RCC 7860 (cell line): ENCODE measurements at regions not wholly inside any gene's neighbourhood (a gene's known extent, or its start where the extent isn't known, plus 50 kb on each side); places are given as distances from the start of the nearest gene placed in this dataset.
"Not testable (repeated sequence)": the region's sequence is repeated elsewhere in the genome, so short reads cannot be mapped to it uniquely, and the experiment has no call there.

Experiments used
- DNase-seq: peaks from one replicate; pipeline ENCODE4 v3.0.0-alpha.2; 2015; ENCODE audit warnings: low spot score
- FAIRE-seq: peaks from 2 replicates; lab custom pipeline; 2012; peaks lifted over from hg19 to GRCh38; lab: Jason Lieb, UNC

DNA sequence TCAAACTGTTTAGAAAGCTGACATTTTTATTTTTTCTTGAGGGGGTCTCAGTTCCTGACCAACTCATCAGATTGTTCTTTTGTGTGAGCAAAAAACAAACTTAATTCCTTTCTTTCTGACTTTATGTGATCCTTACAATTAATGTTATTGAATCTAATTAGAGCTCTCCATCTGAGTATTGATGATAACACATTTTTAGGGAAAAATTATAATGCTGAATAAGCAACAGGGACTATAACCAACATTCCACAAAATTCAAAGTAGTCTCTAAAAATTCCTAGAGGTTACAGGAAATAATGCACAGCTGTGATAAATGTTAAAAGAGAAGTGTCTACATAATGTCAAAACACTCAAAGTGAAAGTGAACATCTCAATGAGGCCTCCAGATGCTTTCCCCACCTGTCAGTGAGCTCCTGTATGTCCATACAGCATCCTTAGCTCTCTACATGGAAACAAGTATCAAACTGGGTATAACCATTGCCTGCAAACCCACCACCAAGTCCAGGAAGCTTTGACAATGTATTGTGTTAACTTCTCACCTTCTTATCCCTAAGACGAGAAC lies 786.0 kb upstream of the SLC39A10 start:
- no peak for DNase-seq
- no peak for FAIRE-seq

DNA sequence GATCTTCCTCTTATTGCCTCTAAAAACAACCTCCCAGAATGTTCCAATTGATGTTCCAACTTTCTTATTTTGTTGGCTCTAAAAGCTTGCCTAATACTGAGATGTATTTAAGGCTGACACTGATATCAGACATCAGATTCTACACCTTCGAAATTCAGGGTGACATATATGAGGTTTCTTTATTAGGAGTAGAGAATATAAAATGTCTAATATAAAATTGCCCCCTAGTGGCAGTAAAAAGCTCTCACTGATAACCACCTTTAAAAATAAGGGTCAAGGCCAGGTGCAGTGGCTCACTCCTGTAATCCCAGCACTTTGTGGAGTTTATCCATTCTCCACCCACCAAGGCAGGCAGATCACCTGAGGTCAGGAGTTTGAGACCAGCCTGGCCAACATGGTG lies 789.7 kb upstream of the SLC39A10 start:
- DNase-seq: no peak
- FAIRE-seq: no peak

GRCh38 chr2:194854941-194855340 lies 802.1 kb upstream of the SLC39A10 start:
- no peak for DNase-seq

GRCh38 chr2:194842871-194843270 lies 814.2 kb upstream of the SLC39A10 start:
- FAIRE-seq (no peak), DNase-seq (no peak)

More at GRCh38 chr2:194854941-194855340, 802.1 kb upstream of the SLC39A10 start:
- no peak for FAIRE-seq

- FAIRE-seq, DNase-seq: not testable (repeated sequence)
These were observed 822.7 kb upstream of the SLC39A10 start for GRCh38 chr2:194834371-194834770.

GRCh38 chr2:194826241-194826640 lies 830.8 kb upstream of the SLC39A10 start:
- FAIRE-seq (no peak), DNase-seq (no peak)

DNA sequence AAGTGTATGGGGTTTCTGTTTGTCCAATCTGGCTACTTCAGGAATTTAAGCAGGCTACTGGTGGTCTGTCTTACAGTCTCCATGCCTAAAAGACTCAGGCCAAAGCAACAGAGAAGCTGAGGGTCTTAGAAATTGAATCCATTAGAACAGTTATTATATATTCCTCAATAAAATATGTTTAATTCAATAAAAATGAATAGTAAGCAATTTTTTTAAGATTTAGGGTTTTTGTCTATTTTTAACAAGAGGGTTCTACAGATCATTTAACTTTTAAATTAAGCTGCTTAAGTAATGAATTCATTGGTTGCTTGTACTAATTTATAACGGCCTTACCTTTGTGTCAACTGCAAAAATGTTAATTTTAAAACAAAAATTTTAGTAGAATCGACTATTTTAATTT lies 832.6 kb upstream of the SLC39A10 start:
- FAIRE-seq: no peak
- DNase-seq: no peak

DNA sequence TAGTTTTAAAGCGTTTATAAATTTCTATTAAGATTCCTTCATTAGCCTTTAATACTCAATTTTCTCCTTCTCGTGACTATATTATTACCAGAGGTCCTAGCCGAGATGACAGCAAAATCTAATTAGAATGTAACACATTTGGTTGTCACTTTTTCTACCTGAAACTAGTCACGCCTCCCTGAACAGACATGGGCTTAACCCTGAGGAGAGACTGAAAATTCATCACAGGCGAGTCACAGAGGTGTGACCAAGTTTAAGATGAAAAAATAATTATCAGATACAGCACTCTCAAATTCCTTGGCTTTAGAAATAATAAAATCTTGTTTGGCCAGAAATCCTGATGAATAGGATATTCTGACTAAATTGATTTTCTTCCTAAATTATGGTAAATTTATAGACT lies 834.4 kb upstream of the SLC39A10 start:
- FAIRE-seq (no peak), DNase-seq (no peak)

DNA sequence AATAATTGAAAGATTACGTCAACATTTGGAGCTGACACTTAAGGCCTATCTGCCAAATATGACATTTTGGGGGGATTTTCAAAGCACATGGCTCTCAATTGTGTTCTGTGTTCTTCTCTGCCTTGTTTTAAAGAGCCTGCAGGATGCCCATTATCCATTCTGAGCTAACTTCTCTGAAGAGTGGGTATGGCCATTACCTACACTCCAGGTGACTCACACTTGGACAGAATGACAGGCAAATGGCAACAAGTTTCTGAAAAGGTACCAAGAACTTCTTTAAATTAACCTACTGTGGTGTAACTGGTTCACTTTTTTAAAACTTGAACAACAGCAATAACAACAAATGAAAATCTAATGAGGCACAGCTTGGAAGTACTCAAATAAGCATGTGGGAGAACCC lies 834.9 kb upstream of the SLC39A10 start:
- no peak for DNase-seq
- no peak for FAIRE-seq

- no peak for DNase-seq
- no peak for FAIRE-seq
These were observed 837.7 kb upstream of the SLC39A10 start for GRCh38 chr2:194819367-194819766.

- FAIRE-seq (no peak), DNase-seq (no peak)
These were observed 841.6 kb upstream of the SLC39A10 start for GRCh38 chr2:194815475-194815874.

DNA sequence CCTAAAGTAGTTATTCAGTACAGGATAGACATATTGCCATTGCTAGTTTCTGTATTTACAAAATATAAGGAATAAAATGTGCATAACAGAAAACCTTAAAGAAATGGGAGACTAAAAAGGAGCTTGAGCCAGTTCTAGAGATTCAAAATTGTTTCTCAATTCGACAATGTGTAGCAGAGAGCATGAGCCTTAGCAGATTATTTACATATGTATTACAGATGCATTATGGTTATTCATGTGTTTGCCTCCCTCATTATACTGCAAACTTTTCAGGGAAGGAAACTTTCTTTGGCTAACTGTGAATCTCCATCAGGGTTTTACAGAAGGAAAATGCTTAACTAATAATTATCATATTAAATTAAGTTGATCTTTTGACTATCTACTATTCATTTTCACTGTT lies 854.4 kb upstream of the SLC39A10 start:
- DNase-seq: no peak
- no peak for FAIRE-seq

- not testable (repeated sequence) for FAIRE-seq
These were observed 870.0 kb upstream of the SLC39A10 start for GRCh38 chr2:194787071-194787470.

DNA sequence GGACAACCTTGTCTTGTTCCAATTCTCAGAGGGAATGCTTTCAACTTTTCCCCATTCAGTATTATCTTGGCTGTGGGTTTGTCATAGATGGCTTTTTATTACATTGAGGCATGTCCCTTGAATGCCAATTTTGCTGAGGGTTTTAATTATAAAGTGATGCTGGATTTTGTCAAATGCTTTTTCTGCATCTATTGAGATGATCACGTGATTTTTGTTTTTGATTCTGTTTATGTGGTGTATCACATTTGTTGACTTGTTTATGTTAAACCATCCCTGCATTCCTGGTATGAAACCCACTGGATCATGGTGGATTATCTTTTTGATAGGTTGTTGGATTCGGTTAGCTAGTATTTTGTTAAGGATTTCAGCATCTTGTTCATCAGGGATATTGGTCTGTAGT lies 885.6 kb upstream of the SLC39A10 start:
- FAIRE-seq: not testable (repeated sequence)

More at GRCh38 chr2:194787071-194787470, 870.0 kb upstream of the SLC39A10 start:
- DNase-seq: not testable (repeated sequence)

DNA sequence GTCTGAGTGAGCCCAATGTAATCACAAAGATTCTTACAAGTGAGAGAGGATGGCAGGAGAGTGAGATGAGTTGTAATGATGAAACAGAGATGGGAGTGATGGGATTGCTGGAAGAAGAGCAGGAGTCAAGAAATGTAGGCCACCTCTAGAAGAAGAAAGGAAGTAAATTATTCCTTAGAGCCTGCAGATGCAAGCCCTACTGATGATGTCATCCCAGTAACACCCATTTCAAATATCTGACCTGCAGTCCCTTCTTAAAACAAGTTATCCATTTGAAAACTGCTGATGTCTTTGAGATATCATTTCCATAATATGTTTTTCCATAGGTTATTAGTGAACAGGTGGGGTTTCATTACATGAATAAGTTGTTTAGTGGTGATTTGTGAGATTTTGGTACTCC lies 888.0 kb upstream of the SLC39A10 start:
- FAIRE-seq (no peak), DNase-seq (no peak)

More for the DNA sequence above, 885.6 kb upstream of the SLC39A10 start:
- not testable (repeated sequence) for DNase-seq

DNA sequence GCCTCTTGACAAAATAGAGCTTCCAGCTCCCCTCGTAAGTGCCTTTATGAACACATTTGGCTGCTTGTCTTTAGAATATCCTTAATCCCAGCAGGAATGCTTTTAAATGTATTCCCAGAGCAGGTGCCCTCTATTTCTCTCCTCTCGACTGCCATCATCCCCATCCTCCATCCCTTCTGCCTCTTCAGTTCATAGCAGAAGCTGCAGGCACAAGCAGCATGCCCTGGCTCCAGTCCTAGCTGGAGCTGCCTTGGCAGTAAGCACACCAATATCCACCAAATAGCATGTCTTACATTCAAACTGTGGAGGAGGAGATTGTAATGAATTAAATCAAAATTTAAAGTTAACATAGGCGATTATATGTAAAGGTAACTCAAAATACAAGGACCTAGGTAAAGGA lies 891.3 kb upstream of the SLC39A10 start:
- no peak for FAIRE-seq
- DNase-seq: no peak

- no peak for FAIRE-seq
- no peak for DNase-seq
These were observed 906.1 kb upstream of the SLC39A10 start for GRCh38 chr2:194750926-194751325.

DNA sequence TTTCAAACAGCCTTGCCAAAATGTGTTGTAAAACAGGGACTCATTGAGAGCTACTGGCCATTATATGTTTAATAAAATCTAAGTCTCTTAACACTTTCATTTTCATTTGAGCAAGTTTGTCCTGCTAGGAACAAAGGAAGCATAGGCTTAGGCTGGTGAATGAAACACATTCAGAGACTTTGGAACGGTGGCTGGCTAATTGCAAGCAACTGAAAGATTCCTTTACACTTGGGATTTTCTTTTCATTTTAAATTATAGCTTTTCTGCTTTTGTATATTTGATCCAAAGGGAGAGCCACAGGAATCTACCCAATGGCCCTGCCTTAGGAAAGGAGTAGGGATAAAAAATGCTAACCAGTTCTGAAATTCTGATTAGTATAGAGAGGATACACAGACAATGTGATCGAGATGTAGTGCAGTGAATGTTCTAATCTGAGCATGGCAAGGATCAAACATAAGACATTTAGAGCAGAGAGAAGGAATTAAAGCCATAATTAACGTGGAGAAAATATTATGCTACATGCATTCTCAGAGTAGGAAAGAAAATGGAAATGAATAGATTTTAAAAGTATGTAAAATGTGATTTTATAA lies 911.4 kb upstream of the SLC39A10 start:
- FAIRE-seq (no peak), DNase-seq (no peak)

GRCh38 chr2:194742706-194743105 lies 914.3 kb upstream of the SLC39A10 start:
- DNase-seq (no peak), FAIRE-seq (no peak)

- DNase-seq (no peak), FAIRE-seq (no peak)
These were observed 917.8 kb upstream of the SLC39A10 start for GRCh38 chr2:194739217-194739616.

- DNase-seq (no peak), FAIRE-seq (no peak)
These were observed 921.0 kb upstream of the SLC39A10 start for GRCh38 chr2:194735837-194736542.

GRCh38 chr2:194730266-194730665 lies 926.8 kb upstream of the SLC39A10 start:
- FAIRE-seq (no peak), DNase-seq (no peak)
